ENCODE measurements at regions not wholly inside any gene's neighbourhood (a gene's known extent, or its start where the extent isn't known, plus 50 kb on each side); places are given as distances from the start of the nearest gene placed in this dataset.

DNA sequence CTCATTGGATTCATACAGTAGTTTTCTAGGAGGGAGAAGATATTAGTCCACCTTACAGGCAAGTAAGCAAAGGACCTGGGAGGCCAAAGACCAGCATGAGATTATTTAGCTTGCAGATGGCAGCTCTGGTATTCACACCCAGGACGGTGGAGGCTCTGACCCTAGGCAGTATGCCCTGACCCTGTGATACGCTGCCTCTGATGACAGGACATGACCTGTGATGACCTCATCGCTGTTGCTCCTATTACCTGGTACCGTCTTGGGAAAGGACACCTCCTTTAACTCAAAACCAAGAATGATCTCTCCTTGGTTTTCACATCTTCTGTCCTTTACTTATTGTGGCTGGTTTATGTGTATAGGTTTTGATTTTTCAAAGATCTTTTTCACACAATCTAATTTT is 298.6 kb downstream of the CLIC5 start:
- TF ChIP-seq CTCF (IDR thresholded peaks at IDR 0.05), result no peak
- TF ChIP-seq POLR2A (IDR thresholded peaks at IDR 0.05), result no peak
- no peak for TF ChIP-seq EP300 (IDR thresholded peaks at IDR 0.05)

Data from sigmoid colon (tissue), 4 donors.